ENCODE measurements at regions not wholly inside any gene's neighbourhood (a gene's known extent, or its start where the extent isn't known, plus 50 kb on each side); places are given as distances from the start of the nearest gene placed in this dataset.

DNA sequence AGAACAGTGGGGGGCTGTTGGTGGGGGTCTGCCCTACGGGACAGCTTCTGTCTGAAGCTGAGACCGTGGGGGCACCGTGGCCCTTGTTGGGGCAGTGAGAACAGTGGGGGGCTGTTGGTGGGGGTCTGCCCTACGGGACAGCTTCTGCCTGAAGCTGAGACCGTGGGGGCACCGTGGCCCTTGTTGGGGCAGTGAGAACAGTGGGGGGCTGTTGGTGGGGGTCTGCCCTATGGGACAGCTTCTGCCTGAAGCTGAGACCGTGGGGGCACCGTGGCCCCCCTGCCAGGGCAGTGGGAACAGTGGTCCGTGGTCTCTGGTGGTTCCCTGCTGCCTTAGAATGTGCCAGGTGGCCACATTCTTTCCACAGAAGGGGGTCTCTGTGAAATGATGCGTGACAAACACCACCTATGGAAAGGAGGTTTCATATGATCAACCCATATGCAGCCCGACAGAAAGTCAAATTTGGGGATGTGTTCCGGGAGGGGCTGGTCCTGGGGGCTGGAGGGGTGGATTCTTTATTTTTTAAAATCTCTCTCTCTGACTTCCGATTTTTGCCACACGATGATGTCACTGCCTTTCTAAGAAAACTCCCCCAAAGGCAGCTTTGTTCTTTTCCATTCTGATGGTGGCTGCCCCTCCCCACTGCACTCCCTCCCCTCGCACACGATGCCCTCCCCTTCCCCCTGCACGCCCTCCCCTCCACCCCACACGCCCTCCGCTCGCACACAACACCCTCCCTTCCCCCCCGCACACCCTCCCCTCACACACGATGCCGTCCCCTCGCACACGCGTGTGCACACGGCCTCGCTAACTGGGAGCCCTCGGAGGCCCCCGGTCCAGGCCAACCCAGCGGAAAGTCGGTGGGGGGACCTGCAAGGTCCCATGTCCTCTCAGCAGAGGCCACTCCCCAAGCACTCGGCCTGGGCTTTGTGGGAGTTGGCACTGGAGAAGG, 1186.5 kb downstream of the BRD1 start:
- H3K4me3 ChIP-seq (ENCODE audit: low read length), result no peak overlapping the region
- no peaks in the 10 kb centered on the region for H3K27me3 ChIP-seq (ENCODE audit: insufficient read depth, low read length)
- H3K4me1 ChIP-seq (ENCODE audit: insufficient read depth, low read length), result no peaks in the 10 kb centered on the region
- H3K9me3 ChIP-seq (ENCODE audit: low read depth, low read length), result no peaks in the 10 kb centered on the region

DNA sequence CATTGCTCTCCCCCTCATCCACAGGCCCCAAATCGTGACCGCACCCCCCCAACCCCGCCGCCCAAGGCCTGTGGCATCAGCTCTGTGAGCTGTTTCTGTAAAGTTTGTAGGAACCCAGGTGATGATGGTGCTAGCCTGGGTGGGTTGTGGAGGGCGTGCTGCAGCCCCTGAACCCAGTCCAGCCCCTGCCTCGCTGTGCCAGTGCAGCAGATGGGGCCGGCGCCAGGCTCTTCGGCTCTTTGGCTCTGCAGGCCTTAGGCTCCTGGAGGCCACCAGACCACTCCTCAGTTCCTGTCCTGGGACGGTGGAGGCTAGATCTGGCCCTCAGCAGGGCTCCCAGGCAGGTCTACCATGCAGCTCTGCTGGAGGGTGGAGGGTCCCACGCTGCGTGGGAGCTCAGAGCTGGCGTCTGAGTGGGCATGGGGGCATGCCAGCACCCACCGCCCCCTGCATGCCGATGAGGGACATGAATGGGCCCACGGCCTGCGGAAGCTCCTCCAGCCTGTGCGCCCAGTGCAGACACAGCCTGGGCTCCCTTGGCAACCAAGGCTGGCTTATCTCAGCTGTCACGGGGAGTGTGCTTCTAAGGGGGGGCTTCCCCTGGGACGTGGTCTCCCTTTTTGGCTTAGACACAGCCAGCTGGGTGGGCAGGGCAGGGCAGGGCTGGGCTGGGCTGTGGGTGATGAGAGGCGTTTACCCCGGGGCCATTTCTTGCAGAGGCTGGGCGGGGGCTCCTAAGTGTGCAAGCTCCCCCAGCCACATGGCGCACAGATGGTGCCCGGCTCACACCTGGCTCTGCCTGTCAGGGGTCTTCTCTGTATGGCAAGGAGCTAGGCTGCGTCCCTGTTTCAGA, 1187.6 kb downstream of the BRD1 start:
- Histone ChIP-seq H3K4me3 (ENCODE audit: low read length) (no peak overlapping the region), H3K9me3 (ENCODE audit: low read depth, low read length) (no peaks in the 10 kb centered on the region), H3K4me1 (ENCODE audit: insufficient read depth, low read length) (no peaks in the 10 kb centered on the region), H3K27me3 (ENCODE audit: insufficient read depth, low read length) (no peaks in the 10 kb centered on the region)

DNA sequence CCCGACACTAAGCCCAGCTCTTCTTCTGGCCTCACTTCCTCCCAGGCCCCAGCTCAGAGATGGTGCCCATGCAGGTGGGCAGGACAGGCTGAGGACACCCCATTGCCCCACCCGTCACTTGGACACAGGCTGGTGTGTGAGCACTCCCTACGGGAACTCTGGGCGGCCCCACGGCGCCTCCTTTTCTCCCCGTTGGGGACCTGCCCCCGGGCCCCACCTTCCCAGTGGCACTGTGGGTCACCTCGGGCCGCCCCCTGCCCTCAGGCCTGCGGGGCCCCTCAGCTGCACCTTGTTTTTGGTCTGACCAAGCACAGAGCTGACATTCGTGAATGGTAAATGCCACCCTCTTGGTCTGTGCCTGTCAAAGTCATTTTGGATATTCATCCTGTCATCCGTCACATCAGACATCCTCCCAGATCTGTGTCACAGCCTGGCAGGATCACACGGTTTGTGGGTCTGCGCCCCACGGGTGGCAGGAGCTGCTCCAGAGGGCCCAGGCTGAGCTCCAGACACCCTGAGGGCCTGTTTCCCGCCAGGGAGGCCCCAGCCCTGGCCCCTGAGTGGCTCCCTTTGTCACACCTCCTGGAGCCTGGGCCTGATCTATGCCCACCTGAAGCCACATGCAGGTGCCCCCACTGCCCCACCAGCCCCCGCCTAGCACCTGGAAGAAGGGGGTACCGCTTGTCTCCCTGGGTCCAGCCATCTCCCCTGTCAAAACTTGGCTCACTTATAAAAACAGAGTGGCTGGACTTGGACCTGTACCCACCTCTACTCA, 1188.5 kb downstream of the BRD1 start:
- Histone ChIP-seq H3K9me3 (ENCODE audit: low read depth, low read length) (no peaks in the 10 kb centered on the region), H3K4me3 (ENCODE audit: low read length) (no peak overlapping the region), H3K4me1 (ENCODE audit: insufficient read depth, low read length) (no peaks in the 10 kb centered on the region), H3K27me3 (ENCODE audit: insufficient read depth, low read length) (no peaks in the 10 kb centered on the region)

DNA sequence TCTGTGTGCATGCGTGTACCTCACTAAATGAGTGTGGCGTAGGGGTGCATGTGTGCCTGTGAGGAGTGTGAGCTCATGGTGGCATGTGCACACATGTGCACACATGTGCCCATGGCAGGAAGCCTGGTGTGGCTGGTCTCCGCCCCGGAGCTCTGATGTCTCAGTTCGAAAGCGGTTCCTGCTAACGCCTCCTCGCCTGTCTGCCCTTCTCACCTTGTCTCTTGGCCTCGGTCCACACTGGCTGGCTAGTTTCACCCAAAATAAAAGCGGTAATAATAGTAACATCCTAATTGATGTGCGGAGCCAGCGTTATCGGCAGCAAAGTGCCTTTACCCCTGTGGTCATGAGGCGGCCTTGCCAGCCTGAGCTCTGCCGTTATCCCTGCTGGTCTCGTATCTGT, 1190.4 kb downstream of the BRD1 start:
- Histone ChIP-seq H3K9me3 (ENCODE audit: low read depth, low read length) (no peaks in the 10 kb centered on the region), H3K4me3 (ENCODE audit: low read length) (no peak overlapping the region), H3K4me1 (ENCODE audit: insufficient read depth, low read length) (no peaks in the 10 kb centered on the region), H3K27me3 (ENCODE audit: insufficient read depth, low read length) (no peaks in the 10 kb centered on the region)

DNA sequence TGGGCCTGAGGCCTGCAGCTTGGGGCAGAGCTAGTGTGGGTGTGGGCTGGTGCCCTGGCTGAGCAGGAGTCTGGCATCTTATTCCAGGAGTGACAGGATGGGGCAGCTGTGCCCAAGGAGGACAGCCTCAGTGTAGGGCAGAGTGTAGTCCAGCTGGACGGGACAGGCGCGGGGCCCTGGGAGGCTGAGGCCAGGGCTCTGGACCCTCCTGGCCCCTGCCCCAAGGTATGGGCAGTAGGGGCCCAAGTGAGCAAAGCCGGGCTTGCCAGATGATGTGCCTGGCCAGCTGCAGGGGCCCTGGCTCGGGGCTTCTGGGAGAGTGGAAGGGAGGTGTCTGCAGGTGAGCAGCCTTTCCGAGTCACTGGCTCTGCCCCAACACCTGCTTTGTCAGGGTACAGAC, 1190.9 kb downstream of the BRD1 start:
- Histone ChIP-seq H3K4me1 (ENCODE audit: insufficient read depth, low read length) (no peaks in the 10 kb centered on the region), H3K27me3 (ENCODE audit: insufficient read depth, low read length) (no peaks in the 10 kb centered on the region), H3K9me3 (ENCODE audit: low read depth, low read length) (no peaks in the 10 kb centered on the region), H3K4me3 (ENCODE audit: low read length) (no peak overlapping the region)

DNA sequence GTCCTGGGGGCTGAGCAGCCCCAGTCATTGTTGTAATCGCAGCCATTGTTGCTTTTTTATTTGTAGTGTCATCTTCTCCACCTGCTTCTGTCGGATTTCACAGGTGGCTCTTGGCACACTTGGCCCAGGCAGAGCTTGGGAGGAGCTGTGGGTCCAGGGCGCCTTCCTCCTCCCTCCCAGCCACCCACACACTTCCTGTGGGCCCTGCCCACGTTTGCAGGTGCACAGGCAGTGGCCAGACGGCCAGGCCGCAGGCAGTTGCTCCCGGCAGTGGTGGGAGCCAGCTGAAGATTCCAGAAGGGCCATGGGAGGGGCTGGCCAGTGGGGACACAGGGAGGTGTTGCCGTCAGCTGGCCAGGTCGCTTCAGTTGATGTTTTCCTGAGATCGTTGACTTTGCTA, 1191.9 kb downstream of the BRD1 start:
- H3K27me3 ChIP-seq (ENCODE audit: insufficient read depth, low read length), result no peaks in the 10 kb centered on the region
- H3K9me3 ChIP-seq (ENCODE audit: low read depth, low read length), result no peaks in the 10 kb centered on the region
- H3K4me1 ChIP-seq (ENCODE audit: insufficient read depth, low read length), result no peaks in the 10 kb centered on the region
- H3K4me3 ChIP-seq (ENCODE audit: low read length), result no peak overlapping the region

DNA sequence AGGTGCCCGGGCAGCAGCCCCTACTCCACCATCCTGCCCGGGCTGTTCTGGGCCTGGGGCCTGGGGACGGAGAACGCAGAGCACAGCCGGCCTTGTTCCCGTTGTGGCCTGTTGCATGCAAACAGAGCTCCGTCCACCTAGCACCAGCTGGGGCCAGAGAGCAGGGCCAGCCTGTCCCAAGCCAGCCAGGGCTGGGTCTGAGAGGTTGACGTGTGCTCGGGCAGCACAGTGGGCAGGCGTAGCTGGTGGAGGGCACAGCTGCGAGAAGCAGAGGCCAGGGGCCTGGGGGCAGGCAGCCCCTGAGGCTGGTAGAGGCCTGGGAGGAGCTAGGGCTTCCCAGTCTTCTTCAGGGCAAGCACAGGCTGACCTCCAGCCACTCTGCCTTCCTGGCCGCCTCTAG, 1192.6 kb downstream of the BRD1 start:
- H3K9me3 ChIP-seq (ENCODE audit: low read depth, low read length), result no peaks in the 10 kb centered on the region
- H3K27me3 ChIP-seq (ENCODE audit: insufficient read depth, low read length), result no peaks in the 10 kb centered on the region
- no peaks in the 10 kb centered on the region for H3K4me1 ChIP-seq (ENCODE audit: insufficient read depth, low read length)
- H3K4me3 ChIP-seq (ENCODE audit: low read length), result no peak overlapping the region

DNA sequence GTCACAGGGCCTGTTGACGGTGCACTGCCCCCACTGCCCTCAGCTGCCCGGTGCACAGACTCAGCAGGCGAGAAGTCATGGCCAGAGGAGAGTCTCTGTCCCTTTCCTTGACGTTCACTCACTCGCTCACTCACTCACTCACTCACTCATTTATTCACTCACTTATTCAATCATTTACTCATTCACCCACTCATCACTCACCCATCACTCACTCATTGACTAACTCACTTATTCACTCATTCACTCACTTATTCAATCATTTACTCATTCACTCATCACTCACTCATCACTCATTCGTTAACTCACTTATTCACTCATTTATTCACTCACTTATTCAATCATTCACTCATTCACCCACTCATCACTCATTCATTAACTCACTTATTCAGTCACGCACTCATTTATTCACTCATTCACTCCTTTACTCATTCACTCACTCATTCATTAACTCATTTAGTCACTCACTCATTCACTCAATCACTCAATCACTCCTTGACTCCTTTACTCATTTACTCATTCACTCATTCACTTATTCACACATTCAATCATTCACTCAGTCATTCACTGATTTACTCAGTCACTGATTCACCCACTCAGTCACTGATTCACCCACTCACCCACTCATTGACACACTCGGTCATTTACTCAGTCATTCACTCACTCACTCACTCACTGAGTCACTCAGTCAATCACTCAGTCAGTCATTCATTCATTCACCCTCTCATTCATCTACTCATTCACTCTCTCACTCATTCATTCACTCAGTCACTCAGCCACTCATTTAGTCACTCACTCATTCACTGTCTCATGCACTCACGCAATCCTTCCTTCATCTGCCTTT, 1193.5 kb downstream of the BRD1 start:
- Histone ChIP-seq H3K4me1 (ENCODE audit: insufficient read depth, low read length) (no peaks in the 10 kb centered on the region), H3K27me3 (ENCODE audit: insufficient read depth, low read length) (no peaks in the 10 kb centered on the region), H3K9me3 (ENCODE audit: low read depth, low read length) (no peaks in the 10 kb centered on the region), H3K4me3 (ENCODE audit: low read length) (no peak overlapping the region)

DNA sequence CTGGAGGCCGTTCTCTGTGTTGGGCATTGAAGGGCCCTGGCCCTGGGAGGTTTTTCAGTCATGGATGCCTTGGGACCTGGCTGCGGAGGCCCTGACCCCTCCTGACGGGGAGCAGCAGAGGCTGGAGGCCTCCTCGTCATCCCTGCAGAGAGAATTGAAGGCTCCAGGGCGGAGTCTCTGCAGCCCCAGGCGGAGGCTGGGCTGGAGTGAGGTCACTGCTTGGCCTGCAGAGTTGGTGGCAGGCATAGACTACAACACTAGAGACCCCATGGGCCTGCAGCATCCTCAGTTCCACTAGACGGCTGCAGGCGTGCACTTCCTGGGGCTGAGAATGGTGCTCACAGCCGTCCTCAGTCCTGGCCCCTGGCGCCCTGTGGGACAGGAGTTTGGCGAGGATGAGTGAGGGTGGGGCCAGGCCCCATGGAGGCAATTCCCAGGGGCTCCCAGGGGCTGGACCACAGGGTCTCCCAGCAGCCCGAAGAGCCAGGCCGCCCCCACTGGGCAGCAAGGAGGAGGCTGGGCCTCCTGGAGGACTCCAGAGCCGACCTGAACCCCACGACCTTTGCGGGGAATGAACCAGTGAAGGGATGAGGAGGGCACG, 1194.9 kb downstream of the BRD1 start:
- no peaks in the 10 kb centered on the region for H3K4me1 ChIP-seq (ENCODE audit: insufficient read depth, low read length)
- no peak overlapping the region for H3K4me3 ChIP-seq (ENCODE audit: low read length)
- H3K27me3 ChIP-seq (ENCODE audit: insufficient read depth, low read length), result no peaks in the 10 kb centered on the region
- no peaks in the 10 kb centered on the region for H3K9me3 ChIP-seq (ENCODE audit: low read depth, low read length)

DNA sequence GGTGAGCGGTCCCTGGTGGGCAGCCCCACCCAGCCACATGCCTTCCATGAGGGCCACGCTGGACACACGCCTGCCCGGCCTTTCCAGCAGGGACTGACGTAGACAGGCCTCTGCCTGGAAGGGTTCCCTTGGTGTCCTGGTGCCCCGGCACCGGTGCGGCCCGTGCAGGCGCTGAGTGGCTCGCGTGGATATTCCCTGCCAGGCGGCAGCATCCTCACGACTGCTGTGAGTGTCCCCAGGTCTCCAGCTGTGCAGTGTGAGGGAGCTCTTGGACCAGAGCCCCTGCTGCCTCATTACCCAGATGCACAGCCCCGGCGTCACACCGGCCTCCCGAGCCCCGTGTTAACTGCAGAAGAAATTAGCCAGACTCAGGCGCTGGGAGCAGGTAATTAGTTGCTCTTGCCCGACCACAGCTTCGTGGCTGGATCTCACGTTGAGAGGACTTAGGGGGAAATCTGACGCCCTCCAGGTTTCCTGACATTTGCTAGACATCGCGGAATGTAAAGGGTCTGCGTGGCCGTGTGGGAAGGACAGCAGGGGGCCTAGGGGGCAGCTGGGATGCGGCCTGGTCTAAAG, 1196.3 kb downstream of the BRD1 start:
- H3K27me3 ChIP-seq (ENCODE audit: insufficient read depth, low read length), result no peaks in the 10 kb centered on the region
- H3K4me3 ChIP-seq (ENCODE audit: low read length), result no peak overlapping the region
- H3K4me1 ChIP-seq (ENCODE audit: insufficient read depth, low read length), result no peaks in the 10 kb centered on the region
- no peaks in the 10 kb centered on the region for H3K9me3 ChIP-seq (ENCODE audit: low read depth, low read length)

DNA sequence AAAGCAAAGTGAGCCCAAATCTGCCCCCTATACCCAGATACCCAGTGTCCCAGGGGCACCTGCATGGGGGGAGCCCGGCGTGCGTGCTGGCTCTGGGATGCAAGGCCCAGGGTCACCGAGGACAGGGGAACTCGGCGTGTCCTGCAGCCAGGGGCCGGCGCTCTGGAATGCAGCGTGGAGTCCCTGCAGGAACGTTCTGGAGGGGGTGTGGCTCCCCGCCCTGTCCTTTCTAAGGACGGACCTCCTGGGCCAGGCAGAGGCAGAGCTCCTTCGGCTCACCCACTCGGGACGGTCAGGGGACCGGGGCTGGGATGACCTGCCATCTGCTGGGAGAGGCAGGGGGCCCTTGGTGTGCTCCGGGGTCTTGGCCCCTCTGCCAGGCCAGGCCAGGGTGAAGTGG, 1196.8 kb downstream of the BRD1 start:
- no peaks in the 10 kb centered on the region for H3K27me3 ChIP-seq (ENCODE audit: insufficient read depth, low read length)
- H3K4me3 ChIP-seq (ENCODE audit: low read length), result no peak overlapping the region
- H3K9me3 ChIP-seq (ENCODE audit: low read depth, low read length), result no peaks in the 10 kb centered on the region
- no peaks in the 10 kb centered on the region for H3K4me1 ChIP-seq (ENCODE audit: insufficient read depth, low read length)

DNA sequence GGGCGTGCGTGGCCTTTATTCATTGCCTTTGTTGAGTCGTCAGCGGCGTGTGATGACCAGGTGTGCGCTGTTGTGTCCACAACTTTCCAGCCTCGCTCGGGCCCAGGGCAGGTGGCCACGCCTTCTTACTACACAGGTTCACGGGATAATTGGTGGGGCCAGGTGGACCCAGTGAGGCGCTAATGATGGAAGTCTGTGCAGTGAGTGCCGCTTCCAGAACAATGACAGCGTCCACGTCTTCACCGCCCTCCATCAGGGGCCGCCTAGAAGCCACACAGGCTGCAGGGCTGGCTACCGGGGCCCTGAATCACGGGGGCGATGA, 1197.3 kb downstream of the BRD1 start:
- H3K4me1 ChIP-seq (ENCODE audit: insufficient read depth, low read length), result no peaks in the 10 kb centered on the region
- no peaks in the 10 kb centered on the region for H3K9me3 ChIP-seq (ENCODE audit: low read depth, low read length)
- no peak overlapping the region for H3K4me3 ChIP-seq (ENCODE audit: low read length)
- H3K27me3 ChIP-seq (ENCODE audit: insufficient read depth, low read length), result no peaks in the 10 kb centered on the region

DNA sequence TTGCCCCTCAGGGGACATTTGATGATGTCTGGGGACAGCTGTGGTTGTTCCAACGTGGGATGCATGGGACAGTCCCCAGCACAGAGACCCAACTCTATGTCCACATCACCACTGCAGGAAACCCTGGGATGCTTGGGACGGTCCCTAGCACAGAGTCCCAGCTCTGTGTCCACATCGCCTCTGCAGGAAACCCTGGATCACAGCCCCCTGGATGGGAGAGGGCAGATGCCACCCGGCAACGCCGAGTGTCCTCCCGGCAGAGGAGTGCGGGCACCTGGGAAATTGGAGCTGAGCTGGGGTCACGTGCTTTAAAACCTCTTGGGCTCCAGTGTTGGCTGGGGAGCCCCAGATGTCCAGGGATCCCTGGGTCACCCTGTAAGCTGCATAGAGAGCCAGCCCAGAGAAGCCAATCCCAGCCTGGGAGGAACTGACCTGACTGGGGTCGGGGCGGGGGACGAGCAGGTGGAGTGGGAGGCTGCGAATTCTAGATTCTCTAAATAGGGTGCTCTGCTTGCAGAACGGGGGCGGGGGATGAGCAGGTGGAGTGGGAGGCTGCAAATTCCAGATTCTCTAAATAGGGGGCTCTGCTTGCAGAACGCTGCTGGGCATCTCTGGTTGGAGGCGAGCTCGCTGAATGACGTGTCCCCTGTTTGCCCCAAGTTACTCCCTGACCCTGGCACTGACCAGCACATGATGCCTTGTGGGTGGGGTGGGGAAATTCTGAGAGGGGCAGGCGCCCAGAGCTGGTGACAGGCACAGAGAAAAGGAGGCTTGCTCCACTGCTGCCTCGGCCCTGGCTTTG, 1197.8 kb downstream of the BRD1 start:
- no peaks in the 10 kb centered on the region for H3K9me3 ChIP-seq (ENCODE audit: low read depth, low read length)
- H3K27me3 ChIP-seq (ENCODE audit: insufficient read depth, low read length), result no peaks in the 10 kb centered on the region
- no peaks in the 10 kb centered on the region for H3K4me1 ChIP-seq (ENCODE audit: insufficient read depth, low read length)
- no peak overlapping the region for H3K4me3 ChIP-seq (ENCODE audit: low read length)

Data from mononuclear cell (primary cell).